ENCODE measurements at regions not wholly inside any gene's neighbourhood (a gene's known extent, or its start where the extent isn't known, plus 50 kb on each side); places are given as distances from the start of the nearest gene placed in this dataset.

DNA sequence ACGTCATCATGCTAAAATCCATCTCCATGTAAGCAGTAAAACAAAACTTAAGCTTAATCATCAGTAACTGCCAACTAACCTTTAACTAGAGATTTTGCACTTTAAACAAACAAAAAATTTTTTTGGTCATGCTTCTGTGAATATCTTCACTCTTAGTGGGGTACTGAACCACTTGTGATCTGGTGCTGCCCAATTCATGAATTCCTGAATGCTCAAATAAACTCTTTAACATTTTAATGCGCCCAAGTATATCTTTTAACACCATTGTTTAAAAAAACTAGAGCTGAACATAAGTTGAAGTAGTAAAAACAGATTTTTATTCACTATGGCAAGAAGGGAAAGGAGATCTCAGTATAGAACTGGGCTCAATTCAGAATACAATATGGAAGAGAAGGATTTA lies 196.9 kb upstream of the USP24 start:
- Mint-ChIP-seq H3K4me3 (no peak overlapping the region), H3K9me3 (no peaks in the 10 kb centered on the region; the same call in 1 of the 2 replicates), H3K4me1 (ENCODE audit: low read depth) (no peaks in the 10 kb centered on the region), H3K27ac (no peak overlapping the region), H3K27me3 (ENCODE audit: insufficient read depth) (peaks cover 5% of the 10 kb centered on the region), H3K36me3 (ENCODE audit: low read depth) (peaks cover 16% of the 10 kb centered on the region)
- no peak for DNase-seq
- TF ChIP-seq, protein P1, sequence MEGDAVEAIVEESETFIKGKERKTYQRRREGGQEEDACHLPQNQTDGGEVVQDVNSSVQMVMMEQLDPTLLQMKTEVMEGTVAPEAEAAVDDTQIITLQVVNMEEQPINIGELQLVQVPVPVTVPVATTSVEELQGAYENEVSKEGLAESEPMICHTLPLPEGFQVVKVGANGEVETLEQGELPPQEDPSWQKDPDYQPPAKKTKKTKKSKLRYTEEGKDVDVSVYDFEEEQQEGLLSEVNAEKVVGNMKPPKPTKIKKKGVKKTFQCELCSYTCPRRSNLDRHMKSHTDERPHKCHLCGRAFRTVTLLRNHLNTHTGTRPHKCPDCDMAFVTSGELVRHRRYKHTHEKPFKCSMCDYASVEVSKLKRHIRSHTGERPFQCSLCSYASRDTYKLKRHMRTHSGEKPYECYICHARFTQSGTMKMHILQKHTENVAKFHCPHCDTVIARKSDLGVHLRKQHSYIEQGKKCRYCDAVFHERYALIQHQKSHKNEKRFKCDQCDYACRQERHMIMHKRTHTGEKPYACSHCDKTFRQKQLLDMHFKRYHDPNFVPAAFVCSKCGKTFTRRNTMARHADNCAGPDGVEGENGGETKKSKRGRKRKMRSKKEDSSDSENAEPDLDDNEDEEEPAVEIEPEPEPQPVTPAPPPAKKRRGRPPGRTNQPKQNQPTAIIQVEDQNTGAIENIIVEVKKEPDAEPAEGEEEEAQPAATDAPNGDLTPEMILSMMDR (IDR thresholded peaks at IDR 0.05), result no peak

DNA sequence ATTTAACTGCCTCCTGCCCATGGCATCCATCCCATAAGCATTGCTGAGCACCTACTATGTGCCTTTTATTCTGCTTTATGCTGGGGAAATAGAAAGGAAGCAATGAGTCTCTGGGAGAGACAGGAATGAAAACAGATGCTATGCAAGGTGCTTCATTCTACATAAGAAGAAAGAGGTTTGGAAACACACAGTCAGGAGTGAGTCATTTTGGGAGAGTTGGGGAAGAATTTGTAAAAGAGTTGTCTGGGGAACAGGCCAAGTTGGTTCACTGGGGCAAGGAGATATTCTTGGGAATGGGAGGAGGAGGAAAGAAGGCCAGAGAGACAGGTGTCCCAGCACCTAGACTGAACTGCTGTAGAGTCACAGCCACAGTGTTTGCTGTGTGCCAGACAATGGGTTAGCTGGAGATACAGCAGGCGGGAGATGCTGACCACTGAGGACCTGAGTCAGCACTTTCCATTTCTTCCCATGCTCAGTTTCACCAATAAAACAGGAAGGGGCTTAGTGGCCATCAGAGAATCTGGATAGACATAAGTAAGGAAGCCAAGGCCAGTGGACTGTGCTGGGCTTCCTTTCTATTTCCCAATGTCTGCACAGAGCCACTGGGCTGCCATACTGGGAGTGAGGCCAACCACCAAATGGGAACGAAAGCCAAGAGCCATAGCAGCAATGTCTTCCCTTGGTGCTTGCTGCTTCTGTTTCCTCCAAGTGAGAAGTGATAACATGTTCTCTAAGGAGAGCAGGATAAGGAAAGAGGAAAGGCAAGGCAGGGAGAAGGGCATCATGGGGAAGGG lies 187.7 kb upstream of the USP24 start:
- no peaks in the 10 kb centered on the region for H3K9me3 Mint-ChIP-seq
- H3K27ac Mint-ChIP-seq, result peak overlapping the region; percentile 63
- DNase-seq, result peak; percentile 14
- peaks cover 25% of the 10 kb centered on the region for H3K4me1 Mint-ChIP-seq (ENCODE audit: low read depth)
- no peaks in the 10 kb centered on the region for H3K36me3 Mint-ChIP-seq (ENCODE audit: low read depth)
- no peak overlapping the region for H3K4me3 Mint-ChIP-seq
- TF ChIP-seq, protein P1 (IDR thresholded peaks at IDR 0.05), result no peak
- peaks cover 7% of the 10 kb centered on the region for H3K27me3 Mint-ChIP-seq (ENCODE audit: insufficient read depth)

DNA sequence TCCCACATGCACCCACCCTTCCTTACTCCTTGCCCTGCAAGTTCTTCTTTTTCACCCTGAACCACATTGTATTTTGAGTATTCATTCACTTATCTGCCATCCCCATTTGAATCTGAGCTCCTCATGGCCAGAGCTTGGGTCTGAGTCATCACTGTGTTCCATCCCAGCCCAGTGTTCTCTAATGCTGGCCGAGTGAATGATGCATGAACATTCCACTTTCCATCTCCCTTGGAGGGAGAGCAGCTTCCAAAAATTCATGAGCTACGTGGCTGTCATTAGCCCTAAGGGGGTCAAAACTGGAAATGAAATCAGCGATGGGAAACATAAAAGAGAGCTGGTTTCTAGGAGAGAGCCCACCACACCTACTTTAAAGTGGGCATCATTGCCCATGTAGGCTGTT lies 187.0 kb upstream of the USP24 start:
- H3K27ac Mint-ChIP-seq, result peak overlapping the region; percentile 63
- no peaks in the 10 kb centered on the region for H3K36me3 Mint-ChIP-seq (ENCODE audit: low read depth)
- H3K27me3 Mint-ChIP-seq (ENCODE audit: insufficient read depth), result peaks cover 10% of the 10 kb centered on the region
- H3K4me3 Mint-ChIP-seq, result peak overlapping the region; percentile 0; the same call in 1 of the 2 replicates
- TF ChIP-seq, protein P1 (IDR thresholded peaks at IDR 0.05), result no peak
- H3K4me1 Mint-ChIP-seq (ENCODE audit: low read depth), result peaks cover 25% of the 10 kb centered on the region
- H3K9me3 Mint-ChIP-seq, result no peaks in the 10 kb centered on the region
- DNase-seq, result peak; percentile 74

DNA sequence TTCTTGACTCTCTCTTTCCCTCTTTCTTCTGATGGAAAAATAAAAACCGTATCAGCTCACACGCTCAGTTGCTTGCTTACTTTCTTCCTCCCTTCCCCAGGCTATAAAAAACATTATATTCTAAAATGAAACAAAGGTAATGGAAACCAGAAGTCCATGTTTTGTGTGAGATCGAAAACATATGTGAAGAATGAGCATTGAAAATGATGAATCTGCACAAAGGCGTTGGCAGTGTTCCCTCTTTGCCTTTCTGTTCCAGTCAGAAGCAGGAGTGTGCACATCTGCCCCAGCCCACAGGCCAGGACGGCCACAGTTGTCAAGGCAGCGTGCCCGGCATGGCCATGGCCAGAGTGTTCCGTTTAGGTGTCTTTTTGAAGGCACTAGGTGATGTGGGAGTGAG lies 185.3 kb upstream of the USP24 start:
- Mint-ChIP-seq H3K27me3 (ENCODE audit: insufficient read depth) (peaks cover 10% of the 10 kb centered on the region), H3K4me3 (no peak overlapping the region), H3K27ac (no peak overlapping the region), H3K4me1 (ENCODE audit: low read depth) (peaks cover 25% of the 10 kb centered on the region), H3K9me3 (no peaks in the 10 kb centered on the region), H3K36me3 (ENCODE audit: low read depth) (no peaks in the 10 kb centered on the region)
- DNase-seq, result no peak
- TF ChIP-seq, protein P1 (IDR thresholded peaks at IDR 0.05), result no peak

DNA sequence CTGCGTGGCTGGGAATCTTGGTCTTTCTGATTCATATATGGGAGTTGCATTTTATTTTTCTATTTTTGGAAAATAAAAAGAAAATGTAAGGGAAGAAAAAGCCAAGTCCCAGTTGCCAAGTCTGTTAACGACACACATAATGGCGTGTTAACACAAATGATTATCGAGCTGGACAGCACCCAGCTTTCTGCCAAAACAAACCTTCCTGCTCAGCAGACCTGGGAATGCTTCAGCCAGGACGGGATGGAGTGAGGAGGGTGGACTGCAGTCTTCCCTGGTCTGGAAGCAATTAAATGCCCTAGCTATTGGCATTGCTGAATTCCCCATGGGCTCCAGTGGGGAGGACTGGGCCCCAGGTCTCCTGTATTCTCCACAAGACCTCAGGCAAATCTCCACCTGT lies 184.2 kb upstream of the USP24 start:
- Mint-ChIP-seq H3K9me3 (no peaks in the 10 kb centered on the region), H3K4me3 (no peak overlapping the region), H3K4me1 (ENCODE audit: low read depth) (peaks cover 25% of the 10 kb centered on the region), H3K27ac (no peak overlapping the region), H3K27me3 (ENCODE audit: insufficient read depth) (peaks cover 10% of the 10 kb centered on the region), H3K36me3 (ENCODE audit: low read depth) (no peaks in the 10 kb centered on the region)
- no peak for DNase-seq
- TF ChIP-seq, protein P1 (IDR thresholded peaks at IDR 0.05), result no peak
